Ovary (tissue), 3 donors: ENCODE measurements at regions not wholly inside any gene's neighbourhood (a gene's known extent, or its start where the extent isn't known, plus 50 kb on each side); places are given as distances from the start of the nearest gene placed in this dataset.

Experiments used
- EP300 ChIP-seq: sonication (generic); formaldehyde crosslinking; IDR thresholded peaks from one replicate; pipeline ENCODE4 v1.6.1; 2017; ENCODE audit warnings: antibody characterized with exemption
- TF ChIP-seq, protein P1 (sequence below), 3 donors: fragments of 450-650 bp in 2 of 3; fragments of 200-600 bp in 1 of 3; IDR thresholded peaks; one replicate each; pipeline versions ENCODE4 v1.5.1 to v1.8.0; 2016 to 2022; ENCODE audit warnings: antibody characterized with exemption in 3 of 3, mild to moderate bottlenecking in 1 of 3
- donor health status: DM: no; HTN: no; CAD: no.

DNA sequence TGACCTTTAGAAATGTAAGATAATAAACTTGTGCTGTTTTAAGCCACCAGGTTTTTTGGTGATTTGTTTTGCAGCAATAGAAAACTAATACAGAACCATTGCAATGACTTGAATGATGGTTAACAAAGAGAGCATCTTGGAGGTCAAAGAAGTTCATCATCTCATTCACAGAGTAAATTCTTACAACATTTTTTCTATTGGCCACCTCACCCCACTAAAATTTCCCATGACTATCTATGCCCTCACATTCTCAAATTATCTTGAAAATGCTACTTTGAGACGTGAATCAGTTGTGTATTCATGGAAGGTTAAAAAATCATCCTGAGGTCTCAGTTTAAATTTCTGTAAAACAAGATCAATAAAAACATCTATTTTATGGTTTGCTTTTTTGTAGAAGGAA lies 754.2 kb downstream of the SORCS1 start:
- TF ChIP-seq, protein P1, sequence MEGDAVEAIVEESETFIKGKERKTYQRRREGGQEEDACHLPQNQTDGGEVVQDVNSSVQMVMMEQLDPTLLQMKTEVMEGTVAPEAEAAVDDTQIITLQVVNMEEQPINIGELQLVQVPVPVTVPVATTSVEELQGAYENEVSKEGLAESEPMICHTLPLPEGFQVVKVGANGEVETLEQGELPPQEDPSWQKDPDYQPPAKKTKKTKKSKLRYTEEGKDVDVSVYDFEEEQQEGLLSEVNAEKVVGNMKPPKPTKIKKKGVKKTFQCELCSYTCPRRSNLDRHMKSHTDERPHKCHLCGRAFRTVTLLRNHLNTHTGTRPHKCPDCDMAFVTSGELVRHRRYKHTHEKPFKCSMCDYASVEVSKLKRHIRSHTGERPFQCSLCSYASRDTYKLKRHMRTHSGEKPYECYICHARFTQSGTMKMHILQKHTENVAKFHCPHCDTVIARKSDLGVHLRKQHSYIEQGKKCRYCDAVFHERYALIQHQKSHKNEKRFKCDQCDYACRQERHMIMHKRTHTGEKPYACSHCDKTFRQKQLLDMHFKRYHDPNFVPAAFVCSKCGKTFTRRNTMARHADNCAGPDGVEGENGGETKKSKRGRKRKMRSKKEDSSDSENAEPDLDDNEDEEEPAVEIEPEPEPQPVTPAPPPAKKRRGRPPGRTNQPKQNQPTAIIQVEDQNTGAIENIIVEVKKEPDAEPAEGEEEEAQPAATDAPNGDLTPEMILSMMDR (IDR thresholded peaks at IDR 0.05) = no peak
- no peak for TF ChIP-seq EP300
